Vagina (tissue), 2 donors: ENCODE measurements at regions not wholly inside any gene's neighbourhood (a gene's known extent, or its start where the extent isn't known, plus 50 kb on each side); places are given as distances from the start of the nearest gene placed in this dataset.
A peak's percentile ranks its signal among the peaks of the same experiment; 100 is the strongest.
"Not testable (repeated sequence)": the region's sequence is repeated elsewhere in the genome, so short reads cannot be mapped to it uniquely, and the experiment has no call there.

Experiments
- DNase-seq, 2 donors: peaks; one replicate each; pipeline ENCODE4 v3.0.0-alpha.2; 2017; ENCODE audit errors: extremely low spot score in 2 of 2
- H3K27ac ChIP-seq: fragments of 200-600 bp; sonication (generic); one replicate; pipeline ENCODE4 v1.5.1; 2019
- H3K27me3 ChIP-seq: fragments of 200-600 bp; sonication (generic); one replicate; pipeline ENCODE4 v1.5.1; 2019
- H3K36me3 ChIP-seq, 2 donors: fragments of 200-600 bp; sonication (generic); one replicate each; pipeline ENCODE4 v1.5.1; 2017 to 2019
- H3K4me1 ChIP-seq: fragments of 200-600 bp; sonication (generic); one replicate; pipeline ENCODE4 v1.5.1; 2019
- H3K4me3 ChIP-seq, 2 donors: fragments of 200-600 bp; sonication (generic); 1 replicate in 1 of 2; 2 replicates in 1 of 2; pipeline ENCODE4 v1.5.1; 2016 to 2019
- H3K9me3 ChIP-seq: fragments of 200-600 bp; sonication (generic); one replicate; pipeline ENCODE4 v1.5.1; 2019
- POLR2A ChIP-seq, 2 donors: fragments of 450-650 bp; IDR thresholded peaks; one replicate each; pipeline ENCODE4 v1.6.1; 2017; ENCODE audit warnings: antibody characterized with exemption in 2 of 2, mild to moderate bottlenecking in 2 of 2, moderate library complexity in 2 of 2
- POLR2AphosphoS5 ChIP-seq, 2 donors: sonication (generic); formaldehyde crosslinking; IDR thresholded peaks; one replicate each; pipeline ENCODE4 v1.9.0; 2017; ENCODE audit warnings: antibody characterized with exemption in 2 of 2, mild to moderate bottlenecking in 2 of 2, low read depth in 1 of 2; ENCODE audit not compliant: insufficient read depth in 1 of 2
- intact Hi-C: fragments of 100-400 bp; cut with DNase I; formaldehyde crosslinking; loops from one replicate; pipeline ENCODE4 v1.15.1; 2023
- TF ChIP-seq, protein P1 (sequence below), 3 experiments: fragments of 450-650 bp in 2 of 3; fragments of 200-600 bp in 1 of 3; sonication (generic) in 1 of 3; IDR thresholded peaks; one replicate each; pipeline ENCODE4 v1.5.1; 2017 to 2019; ENCODE audit warnings: antibody characterized with exemption in 3 of 3, mild to moderate bottlenecking in 2 of 3, moderate library complexity in 2 of 3

DNA sequence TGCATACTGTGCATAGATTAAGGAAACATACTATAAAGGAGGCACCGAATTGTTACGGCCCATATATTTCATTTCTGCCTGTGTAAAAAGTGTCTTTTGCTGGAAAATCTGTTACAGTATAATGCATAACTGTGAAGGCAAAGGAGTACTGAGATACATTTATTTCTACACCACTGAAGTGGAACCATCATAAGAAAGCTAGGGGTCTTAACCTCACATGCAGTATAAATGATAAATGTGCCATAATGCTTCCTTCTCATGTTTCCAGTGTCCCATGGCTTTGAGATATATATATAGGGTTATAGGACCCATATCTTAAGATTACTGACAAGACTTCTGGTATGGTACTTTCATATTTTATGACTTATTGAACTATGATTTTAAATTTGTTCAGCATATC, 713.8 kb upstream of the PABPC4L start:
- H3K27me3 ChIP-seq = no peaks in the 10 kb centered on the region
- intact Hi-C loops = no loop called here
- no peak overlapping the region for H3K4me3 ChIP-seq
- no peaks in the 10 kb centered on the region for H3K36me3 ChIP-seq
- DNase-seq = no peak
- no peak for TF ChIP-seq POLR2AphosphoS5 (IDR thresholded peaks at IDR 0.05; ENCODE audit: insufficient read depth in 1 of 2, low read depth in 1 of 2)
- H3K27ac ChIP-seq = no peak overlapping the region
- no peaks in the 10 kb centered on the region for H3K4me1 ChIP-seq
- H3K9me3 ChIP-seq = no peaks in the 10 kb centered on the region

DNA sequence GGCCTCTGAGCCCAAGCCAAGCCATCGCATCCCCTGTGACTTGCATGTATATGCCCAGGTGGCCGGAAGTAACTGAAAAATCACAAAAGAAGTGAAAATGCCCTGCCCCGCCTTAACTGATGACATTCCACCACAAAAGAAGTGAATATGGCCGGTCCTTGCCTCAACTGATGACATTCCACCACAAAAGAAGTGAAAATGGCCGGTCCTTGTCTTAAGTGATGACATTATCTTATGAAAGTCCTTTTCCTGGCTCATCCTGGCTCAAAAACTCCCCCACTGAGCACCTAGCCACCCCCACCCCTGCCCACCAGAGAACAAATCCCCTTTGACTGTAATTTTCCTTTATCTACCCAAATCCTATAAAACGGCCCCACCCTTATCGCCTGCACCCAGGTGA, 712.7 kb upstream of the PABPC4L start:
- DNase-seq, H3K4me1 ChIP-seq, H3K9me3 ChIP-seq, intact Hi-C loops, H3K36me3 ChIP-seq, H3K27me3 ChIP-seq, H3K27ac ChIP-seq, H3K4me3 ChIP-seq: not testable (repeated sequence)

DNA sequence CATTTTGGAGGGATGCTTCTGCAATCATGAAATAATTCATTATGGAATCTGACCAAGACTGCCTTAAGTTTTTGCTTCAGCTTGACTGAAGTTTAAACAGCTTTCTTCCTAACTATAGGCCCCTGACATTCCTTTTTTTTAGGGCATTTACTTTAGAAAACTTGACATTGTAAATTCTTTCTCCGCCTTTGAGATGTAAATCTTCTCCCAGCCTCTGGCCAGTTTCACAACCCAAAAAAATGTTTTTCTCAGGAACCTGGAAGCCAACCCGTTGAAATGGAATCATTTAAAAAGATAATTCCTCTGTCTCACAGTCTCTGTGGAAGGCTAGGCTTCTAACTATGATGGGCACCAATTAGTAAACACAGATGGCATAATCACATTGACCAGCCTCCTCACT, 710.4 kb upstream of the PABPC4L start:
- DNase-seq = no peak
- Histone ChIP-seq H3K4me3 (no peak overlapping the region), H3K4me1 (no peaks in the 10 kb centered on the region), H3K27me3 (no peaks in the 10 kb centered on the region), H3K27ac (no peak overlapping the region), H3K36me3 (no peaks in the 10 kb centered on the region), H3K9me3 (no peaks in the 10 kb centered on the region)
- intact Hi-C loops = no loop called here
- TF ChIP-seq, protein P1, sequence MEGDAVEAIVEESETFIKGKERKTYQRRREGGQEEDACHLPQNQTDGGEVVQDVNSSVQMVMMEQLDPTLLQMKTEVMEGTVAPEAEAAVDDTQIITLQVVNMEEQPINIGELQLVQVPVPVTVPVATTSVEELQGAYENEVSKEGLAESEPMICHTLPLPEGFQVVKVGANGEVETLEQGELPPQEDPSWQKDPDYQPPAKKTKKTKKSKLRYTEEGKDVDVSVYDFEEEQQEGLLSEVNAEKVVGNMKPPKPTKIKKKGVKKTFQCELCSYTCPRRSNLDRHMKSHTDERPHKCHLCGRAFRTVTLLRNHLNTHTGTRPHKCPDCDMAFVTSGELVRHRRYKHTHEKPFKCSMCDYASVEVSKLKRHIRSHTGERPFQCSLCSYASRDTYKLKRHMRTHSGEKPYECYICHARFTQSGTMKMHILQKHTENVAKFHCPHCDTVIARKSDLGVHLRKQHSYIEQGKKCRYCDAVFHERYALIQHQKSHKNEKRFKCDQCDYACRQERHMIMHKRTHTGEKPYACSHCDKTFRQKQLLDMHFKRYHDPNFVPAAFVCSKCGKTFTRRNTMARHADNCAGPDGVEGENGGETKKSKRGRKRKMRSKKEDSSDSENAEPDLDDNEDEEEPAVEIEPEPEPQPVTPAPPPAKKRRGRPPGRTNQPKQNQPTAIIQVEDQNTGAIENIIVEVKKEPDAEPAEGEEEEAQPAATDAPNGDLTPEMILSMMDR (IDR thresholded peaks at IDR 0.05) = no peak
- TF ChIP-seq POLR2A (IDR thresholded peaks at IDR 0.05) = no peak
- TF ChIP-seq POLR2AphosphoS5 (IDR thresholded peaks at IDR 0.05; ENCODE audit: insufficient read depth in 1 of 2, low read depth in 1 of 2) = no peak

DNA sequence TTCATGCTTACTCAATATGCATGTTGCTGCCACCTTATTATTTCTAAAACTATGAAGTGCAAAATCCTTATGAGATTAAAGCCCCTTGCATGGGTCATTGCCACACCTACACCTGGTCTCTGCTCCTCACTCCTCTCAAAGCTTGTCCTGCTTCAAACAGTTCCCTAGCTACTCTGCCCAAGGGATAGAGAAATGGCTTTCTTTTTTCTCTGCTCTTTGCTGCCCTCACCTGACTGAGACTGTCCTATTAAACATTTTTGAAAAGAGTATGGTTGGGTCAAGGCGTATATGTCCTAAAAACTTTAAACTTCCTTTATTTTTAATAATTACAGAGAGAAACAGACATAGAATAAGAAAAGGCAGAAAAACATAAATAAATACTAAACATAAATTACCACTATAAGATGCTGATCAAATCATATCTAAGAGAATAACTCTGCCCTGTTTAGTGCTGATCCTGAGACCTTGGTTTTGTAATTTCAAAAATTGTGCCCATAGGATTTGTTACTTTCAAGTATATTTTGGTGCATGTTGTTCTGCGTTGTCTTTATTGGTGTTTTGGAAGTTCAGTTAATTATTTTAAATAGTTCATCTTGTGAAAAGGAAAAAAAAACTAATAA, 704.9 kb upstream of the PABPC4L start:
- Histone ChIP-seq H3K9me3 (no peaks in the 10 kb centered on the region), H3K4me1 (no peaks in the 10 kb centered on the region), H3K27ac (no peak overlapping the region), H3K4me3 (no peak overlapping the region), H3K27me3 (no peaks in the 10 kb centered on the region), H3K36me3 (no peaks in the 10 kb centered on the region)
- intact Hi-C loops = loop anchor here (5.0 kb wide), 2 partner anchors 934 to 1759 kb away; partner anchors contain the start of gene PCDH10
- DNase-seq = no peak
- TF ChIP-seq, protein P1 (IDR thresholded peaks at IDR 0.05) = peak in 1 of 3 experiments; percentile 34
- no peak for TF ChIP-seq POLR2A (IDR thresholded peaks at IDR 0.05)
- TF ChIP-seq POLR2AphosphoS5 (IDR thresholded peaks at IDR 0.05; ENCODE audit: insufficient read depth in 1 of 2, low read depth in 1 of 2) = no peak

DNA sequence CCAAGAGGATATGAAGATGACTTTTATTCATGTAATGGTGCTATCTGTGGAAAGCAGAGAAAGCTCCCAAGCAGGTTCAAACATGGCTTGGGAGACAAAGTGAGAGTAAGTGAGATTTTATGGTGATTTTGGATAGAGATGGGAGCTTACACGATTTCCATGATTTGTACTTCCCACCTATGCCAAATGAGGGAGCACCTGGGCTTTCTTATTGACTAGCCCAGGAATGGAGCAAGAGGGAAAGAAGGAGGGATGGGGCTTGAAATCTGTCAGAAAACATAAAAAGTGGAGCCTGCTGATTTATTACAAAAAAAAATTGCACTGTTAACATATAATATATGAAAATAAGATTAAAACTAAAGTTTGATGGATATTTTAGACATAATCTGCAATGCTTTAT, 703.5 kb upstream of the PABPC4L start:
- no peaks in the 10 kb centered on the region for H3K27me3 ChIP-seq
- no peak for DNase-seq
- H3K4me1 ChIP-seq = no peaks in the 10 kb centered on the region
- TF ChIP-seq, protein P1 (IDR thresholded peaks at IDR 0.05) = no peak
- TF ChIP-seq POLR2AphosphoS5 (IDR thresholded peaks at IDR 0.05; ENCODE audit: insufficient read depth in 1 of 2, low read depth in 1 of 2) (no peak), POLR2A (IDR thresholded peaks at IDR 0.05) (no peak)
- H3K4me3 ChIP-seq = no peak overlapping the region
- H3K9me3 ChIP-seq = no peaks in the 10 kb centered on the region
- intact Hi-C loops = loop anchor here (5.0 kb wide), 2 partner anchors 933 to 1758 kb away; partner anchors contain the start of gene PCDH10
- H3K36me3 ChIP-seq = no peaks in the 10 kb centered on the region
- H3K27ac ChIP-seq = no peak overlapping the region

DNA sequence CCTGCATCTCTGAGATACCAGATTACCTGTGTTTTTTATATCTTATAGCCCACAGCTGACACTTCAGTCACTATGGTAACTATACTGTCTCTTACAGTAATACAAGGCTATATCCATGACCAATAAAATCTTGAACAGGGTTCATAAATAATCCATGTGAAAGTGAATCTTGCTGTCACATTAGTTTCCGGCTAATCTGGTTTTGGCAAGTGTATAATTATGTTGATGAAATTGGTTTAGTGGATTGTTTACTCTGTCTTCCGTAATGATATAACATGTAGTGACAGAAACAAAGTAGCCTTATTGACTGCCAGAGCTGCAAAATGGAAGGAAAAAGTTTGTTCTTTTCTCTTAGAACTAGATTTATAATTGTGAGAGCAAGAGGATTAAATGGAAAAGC, 686.6 kb upstream of the PABPC4L start:
- Histone ChIP-seq H3K36me3 (no peaks in the 10 kb centered on the region), H3K4me3 (no peak overlapping the region), H3K27me3 (no peaks in the 10 kb centered on the region), H3K9me3 (no peaks in the 10 kb centered on the region), H3K27ac (no peak overlapping the region), H3K4me1 (no peaks in the 10 kb centered on the region)
- intact Hi-C loops = no loop called here
- no peak for DNase-seq
- TF ChIP-seq, protein P1 (IDR thresholded peaks at IDR 0.05) = no peak
- no peak for TF ChIP-seq POLR2AphosphoS5 (IDR thresholded peaks at IDR 0.05; ENCODE audit: insufficient read depth in 1 of 2, low read depth in 1 of 2)
- TF ChIP-seq POLR2A (IDR thresholded peaks at IDR 0.05) = no peak
